Keratinocyte (primary cell): ENCODE measurements at regions not wholly inside any gene's neighbourhood (a gene's known extent, or its start where the extent isn't known, plus 50 kb on each side); places are given as distances from the start of the nearest gene placed in this dataset.
A peak's percentile ranks its signal among the peaks of the same experiment; 100 is the strongest.

Experiments used
- CTCF ChIP-seq, 3 experiments: IDR thresholded peaks in 1 of 3; conservative IDR thresholded peaks in 1 of 3; optimal IDR thresholded peaks in 1 of 3; 2 replicates in 2 of 3; 3 replicates in 1 of 3; pipeline versions ENCODE3 to v1.5.1; 2011; ENCODE audit warnings: low read length in 3 of 3, mild to moderate bottlenecking in 3 of 3, moderate library complexity in 2 of 3, control low read depth in 1 of 3, inconsistent platforms in 1 of 3; ENCODE audit not compliant: insufficient read depth in 2 of 3; ENCODE audit errors: extremely low read depth in 1 of 3
- EZH2 ChIP-seq: IDR thresholded peaks from one replicate; pipeline ENCODE4 v1.6.1; 2012; ENCODE audit warnings: inconsistent platforms, mild to moderate bottlenecking, low read length, moderate library complexity

DNA sequence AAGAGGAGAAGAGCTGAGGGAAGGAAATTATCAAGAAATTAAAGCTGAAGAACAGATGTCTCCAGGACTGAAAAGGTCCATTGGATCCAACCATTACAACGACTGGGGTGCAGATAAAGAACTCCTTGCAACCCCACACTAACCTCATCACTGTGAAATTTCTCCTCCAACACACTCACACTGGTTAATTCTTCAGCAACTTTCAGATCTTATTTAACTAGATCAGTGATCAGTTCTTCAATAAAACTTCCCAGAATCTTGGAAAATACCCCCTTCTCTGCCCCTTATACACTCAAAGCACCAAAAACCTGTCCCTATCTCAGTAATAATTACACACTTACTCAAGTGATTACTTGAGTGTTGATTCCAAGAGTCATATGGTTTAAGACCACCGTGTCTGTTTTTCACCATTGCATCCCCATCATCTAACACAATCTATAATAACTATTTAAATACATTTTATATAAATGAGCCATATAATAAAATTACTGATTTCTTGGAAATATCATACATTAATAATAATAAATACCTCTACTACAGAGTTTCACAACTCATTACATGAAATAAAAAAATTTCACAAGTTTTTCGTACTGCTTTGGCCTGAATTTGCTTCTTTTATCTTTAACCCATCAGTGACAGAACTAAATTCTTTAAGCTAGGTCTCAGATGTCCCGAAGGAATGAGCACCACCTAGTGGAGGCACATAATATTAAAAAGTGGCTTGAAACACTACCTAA is 123.7 kb downstream of the MPP7 start:
- TF ChIP-seq CTCF (optimal IDR thresholded peaks at IDR 0.05 in 1 of 3, IDR thresholded peaks at IDR 0.05 in 1 of 3, conservative IDR thresholded peaks at IDR 0.05 in 1 of 3; ENCODE audit: extremely low read depth in 1 of 3, insufficient read depth in 2 of 3, low read length in 3 of 3) = peak in 2 of 3 experiments; percentile 37 to 58
- TF ChIP-seq EZH2 = no peak
